NOMO-1 treated with dmso at 0.1 percent for 144 hours (cell line): ENCODE measurements at regions not wholly inside any gene's neighbourhood (a gene's known extent, or its start where the extent isn't known, plus 50 kb on each side); places are given as distances from the start of the nearest gene placed in this dataset.

Experiments
- DNase-seq: peaks from one replicate; lab custom pipeline; 2025; ENCODE audit not compliant: unreplicated experiment; lab: John Stamatoyannopoulos, UW

DNA sequence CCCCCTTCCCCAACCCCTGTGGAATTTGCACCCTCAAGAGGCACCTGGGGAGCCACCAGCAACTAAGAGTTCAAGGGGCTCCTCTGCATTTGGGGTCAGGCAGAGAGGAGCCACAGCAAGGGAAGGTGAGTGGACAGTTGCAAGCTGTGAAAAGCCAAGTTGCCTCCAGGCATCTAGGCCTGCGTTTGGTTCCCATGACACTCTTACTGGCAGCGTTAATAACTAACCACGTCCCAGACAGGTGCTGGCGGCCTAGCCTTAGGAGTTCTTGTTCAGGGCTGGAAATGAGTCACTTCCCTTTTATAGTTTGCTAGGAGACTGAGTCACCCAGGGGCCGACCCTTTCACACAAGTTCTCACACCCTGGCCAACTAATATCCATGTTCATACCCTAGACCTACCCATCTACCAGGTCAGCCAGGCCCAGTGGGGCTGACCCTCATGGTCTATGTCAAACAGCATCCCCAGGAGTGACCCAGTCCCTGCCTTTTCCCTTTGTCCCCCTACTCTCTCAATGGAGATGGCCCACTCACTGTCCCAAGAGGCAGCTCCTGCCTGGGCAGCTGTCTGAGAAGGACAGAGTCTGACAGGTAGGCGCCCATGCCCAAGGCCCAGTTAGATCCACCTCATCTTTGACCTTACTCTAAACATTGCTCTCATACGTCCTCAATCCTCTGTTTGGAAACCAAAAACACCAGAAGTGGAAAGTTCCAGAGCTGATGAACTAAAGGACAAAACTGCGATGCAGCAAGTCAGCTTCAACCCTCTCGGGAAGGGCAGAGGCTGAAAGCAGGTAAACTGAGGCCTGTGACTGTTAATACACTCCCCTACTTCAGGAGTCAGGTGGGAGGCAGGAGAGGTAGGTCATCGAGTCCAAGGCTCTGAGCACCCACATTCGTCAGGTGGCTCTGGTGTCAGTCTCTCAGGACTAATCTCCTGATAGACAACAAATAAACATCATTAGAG, 300.6 kb downstream of the SOX9 start:
- peak; percentile 71 for DNase-seq

- no peak for DNase-seq
These were observed 301.3 kb downstream of the SOX9 start for GRCh38 chr17:72422204-72422504.

GRCh38 chr17:72422505-72423285, 301.9 kb downstream of the SOX9 start:
- peak; percentile 28 for DNase-seq

DNA sequence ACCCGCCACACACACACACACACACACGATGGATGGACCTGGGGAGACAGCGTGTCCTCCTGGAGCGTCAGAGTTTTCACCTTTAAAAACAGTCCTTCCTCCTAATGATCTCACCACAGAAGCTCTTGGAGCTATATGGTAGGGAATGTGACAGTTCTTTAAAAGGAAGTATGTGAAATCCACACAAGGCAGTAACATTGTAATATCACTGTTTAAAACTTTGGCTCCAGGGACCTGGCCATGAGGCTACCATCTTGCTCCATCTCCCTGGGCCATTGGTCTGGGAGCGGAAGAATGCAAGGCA, 302.4 kb downstream of the SOX9 start:
- DNase-seq: no peak

- DNase-seq: no peak
These were observed 302.9 kb downstream of the SOX9 start for GRCh38 chr17:72423718-72424117.

DNA sequence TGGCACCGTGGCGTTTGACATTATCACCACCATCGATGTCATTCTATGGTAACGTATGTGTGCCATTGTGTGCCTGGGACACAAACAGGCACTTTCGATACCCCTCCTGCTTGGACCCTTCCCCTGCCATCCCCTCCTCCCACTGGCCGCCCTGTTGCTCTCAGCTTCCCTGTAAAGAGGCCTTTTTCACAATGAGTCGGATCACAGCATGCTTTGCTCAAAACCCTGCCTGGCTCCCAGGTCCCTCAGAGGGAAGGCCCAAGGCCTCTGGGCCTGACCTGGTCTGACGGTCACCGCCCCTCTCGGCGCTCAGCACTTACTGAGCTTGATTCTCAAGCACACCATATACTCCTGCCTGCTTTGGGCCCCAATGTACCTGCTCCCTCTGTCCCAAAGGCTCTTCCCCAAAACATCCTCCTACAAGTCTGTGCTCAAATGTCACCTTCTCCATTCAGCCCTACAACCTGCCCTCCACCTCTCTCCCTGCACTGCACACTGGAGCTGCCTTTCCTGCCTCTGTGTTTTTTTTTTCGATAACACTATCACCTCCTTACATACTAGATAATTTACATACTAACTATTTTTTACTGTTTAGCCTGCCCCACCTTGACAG, 303.8 kb downstream of the SOX9 start:
- DNase-seq: no peak

DNA sequence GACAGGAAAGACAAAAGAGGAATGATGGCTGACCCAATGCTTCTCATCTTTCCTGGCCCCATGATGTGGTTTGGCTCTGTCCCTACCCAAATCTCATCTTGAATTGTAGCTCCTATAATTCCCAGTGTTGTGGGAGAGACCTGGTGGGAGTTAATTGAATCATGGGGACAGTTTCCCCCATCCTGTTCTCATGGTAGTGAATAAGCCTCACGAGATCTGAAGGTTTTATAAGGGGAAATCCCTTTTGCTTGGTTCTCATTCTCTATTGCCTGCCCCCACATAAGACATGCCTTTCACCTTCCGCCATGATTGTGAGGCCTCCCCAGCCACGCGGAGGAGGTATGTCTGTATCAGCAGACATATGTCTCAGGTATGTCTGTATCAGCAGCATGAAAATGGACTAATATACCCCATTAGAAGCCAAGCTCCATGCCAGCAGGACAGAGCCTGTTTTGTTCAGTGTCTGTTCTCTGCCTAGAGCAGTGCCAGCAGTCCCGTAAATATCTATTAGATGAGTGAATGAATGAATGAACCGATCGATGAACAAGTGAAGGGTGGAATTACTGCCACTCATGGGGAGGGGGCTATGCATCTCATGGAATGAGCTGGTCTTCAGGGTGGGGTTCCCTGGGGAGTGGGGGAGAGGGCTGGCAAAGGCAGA, 304.4 kb downstream of the SOX9 start:
- no peak for DNase-seq

- DNase-seq: no peak
These were observed 305.0 kb downstream of the SOX9 start for GRCh38 chr17:72425794-72426168.

DNA sequence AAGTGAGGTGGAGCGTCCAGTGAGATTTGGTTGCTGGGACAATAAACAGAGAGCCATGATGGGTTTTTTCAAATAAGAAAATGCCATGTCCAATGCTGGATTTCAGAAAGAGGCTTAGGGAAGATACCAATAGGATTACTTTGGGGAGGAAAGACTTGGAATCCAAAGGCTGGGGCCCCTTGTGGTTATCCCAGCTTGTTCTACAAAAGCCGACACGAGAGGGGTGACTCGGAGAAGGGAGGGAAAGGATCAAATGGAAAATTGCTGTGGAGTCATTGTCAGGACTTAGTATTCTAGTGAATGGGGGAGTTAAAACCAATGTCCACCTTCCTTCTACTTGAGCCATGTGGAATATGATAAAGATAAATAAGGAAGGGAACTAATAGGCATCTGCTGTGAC, 305.5 kb downstream of the SOX9 start:
- DNase-seq: no peak

GRCh38 chr17:72426948-72427760, 306.3 kb downstream of the SOX9 start:
- DNase-seq: no peak

- no peak for DNase-seq
These were observed 306.9 kb downstream of the SOX9 start for GRCh38 chr17:72427761-72428109.

DNA sequence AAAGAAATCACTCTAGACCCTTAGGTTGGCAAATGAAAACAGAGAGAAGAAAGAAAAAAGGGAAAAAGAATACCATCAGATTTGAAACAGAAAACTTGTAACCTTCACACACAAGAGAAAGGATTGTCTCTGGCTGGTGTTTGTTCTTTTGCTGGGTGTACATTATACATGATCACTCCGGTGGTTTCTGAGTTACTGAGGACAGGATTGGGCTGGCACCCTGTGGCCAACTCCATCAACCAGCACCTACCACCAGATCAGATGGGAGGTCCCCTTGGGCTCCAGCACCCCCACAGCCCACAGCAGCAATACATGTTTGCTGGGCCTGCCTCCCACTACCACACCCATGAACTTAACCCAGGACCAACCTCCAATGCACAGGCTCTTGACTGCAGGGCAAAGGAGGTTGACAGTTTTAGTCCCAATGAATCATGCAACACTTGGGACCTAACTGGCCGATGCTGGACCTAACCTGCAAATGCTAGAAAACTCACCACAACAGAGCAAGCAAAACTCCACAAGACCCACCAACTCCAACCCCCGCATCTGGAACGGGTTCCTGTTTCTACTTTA, 308.3 kb downstream of the SOX9 start:
- DNase-seq: no peak

DNA sequence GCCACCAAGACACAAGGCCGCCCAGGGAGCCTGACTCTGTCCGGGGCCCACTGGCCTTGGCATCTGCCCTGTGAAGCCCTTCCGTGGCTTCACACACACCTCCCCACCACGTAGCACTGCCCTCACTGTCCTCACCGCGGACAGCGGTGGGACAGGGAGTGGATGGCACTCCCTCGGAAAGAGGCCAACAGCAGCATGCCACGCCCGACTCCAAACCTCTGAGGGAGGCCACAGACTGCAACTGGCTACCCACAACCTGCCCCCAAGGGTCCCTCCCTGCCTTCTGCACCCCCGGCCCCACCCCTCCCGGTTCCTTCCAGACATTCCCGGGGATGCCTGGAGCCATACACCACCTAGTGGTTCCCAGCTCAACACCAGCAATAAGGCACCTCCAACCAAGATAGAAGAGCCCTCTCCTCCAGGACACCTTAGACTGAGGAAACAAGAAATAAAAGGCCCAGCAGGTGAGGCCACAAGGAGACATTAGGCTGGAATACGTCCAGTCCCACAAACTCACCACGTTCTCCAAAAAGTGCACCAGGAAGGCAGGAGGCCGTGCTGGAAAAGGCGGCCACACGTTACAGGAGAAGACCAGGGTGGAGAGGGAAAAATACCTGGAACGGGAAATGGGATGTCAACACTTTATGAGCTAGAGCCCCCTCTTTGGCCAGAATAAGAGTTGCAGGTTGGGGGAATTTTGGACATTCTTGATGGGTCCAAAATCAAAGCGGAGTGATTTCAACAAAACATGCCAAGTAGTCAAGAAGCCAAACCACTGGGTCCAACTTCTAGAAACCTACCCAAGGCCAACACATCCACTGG, 310.0 kb downstream of the SOX9 start:
- no peak for DNase-seq

DNA sequence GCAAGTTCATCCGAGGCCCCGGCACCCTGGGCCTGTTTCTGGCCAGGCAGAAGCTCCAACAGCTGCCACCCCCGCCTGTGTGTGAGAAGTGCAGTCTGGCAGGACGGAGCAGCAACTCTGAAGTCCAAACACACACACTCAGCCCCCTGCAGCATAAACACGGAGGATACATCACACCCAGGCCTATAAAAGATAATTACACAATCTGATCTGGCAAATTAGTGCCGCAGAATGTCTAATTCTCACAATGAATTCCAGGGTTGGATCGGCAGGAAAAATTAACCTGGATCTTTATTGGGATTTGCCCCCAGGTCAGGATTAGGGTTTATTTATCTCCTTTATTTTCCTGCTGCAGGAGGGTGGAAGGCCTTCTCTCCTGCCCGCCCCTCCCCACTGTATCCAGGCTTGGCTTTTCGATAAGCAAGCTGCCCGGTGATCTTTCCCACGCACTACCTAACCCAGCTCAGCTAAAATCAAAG, 311.4 kb downstream of the SOX9 start:
- no peak for DNase-seq

DNA sequence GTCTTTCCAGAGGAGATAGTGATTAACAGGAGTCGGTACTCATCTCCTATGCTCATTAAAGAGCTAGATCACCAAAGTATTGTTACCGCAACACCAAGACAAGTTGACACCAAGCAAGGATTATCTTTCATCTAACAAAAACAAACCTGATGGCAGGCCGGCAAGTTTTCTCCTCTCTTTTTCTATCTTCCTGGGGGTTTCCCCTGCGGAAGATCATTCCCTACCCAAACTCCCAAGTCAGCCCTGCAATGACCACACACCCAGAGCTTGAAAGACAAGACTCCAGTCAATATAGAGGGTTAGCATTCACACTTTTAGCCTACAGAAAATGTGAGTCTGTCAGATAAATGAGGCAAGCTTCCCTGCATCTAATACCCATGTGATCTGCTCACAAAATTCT, 312.1 kb downstream of the SOX9 start:
- no peak for DNase-seq

DNA sequence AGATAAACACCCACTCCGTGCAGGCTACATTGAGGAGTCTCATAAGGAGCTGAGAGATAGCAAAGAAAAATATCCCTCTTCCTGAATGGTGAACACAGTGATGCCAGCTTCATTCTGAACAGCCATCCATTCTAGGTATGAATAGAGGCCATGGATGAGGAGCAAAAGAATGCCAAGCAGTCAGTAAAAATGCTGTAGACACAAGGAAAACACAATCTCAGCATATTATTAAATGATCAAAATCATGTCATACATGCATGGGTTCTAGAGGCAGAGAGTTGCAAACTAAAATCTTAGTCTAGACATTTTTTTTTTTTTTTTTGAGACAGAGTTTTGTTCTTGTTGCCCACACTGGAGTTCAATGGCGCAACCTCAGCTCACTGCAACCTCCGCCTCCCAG, 313.0 kb downstream of the SOX9 start:
- no peak for DNase-seq

DNA sequence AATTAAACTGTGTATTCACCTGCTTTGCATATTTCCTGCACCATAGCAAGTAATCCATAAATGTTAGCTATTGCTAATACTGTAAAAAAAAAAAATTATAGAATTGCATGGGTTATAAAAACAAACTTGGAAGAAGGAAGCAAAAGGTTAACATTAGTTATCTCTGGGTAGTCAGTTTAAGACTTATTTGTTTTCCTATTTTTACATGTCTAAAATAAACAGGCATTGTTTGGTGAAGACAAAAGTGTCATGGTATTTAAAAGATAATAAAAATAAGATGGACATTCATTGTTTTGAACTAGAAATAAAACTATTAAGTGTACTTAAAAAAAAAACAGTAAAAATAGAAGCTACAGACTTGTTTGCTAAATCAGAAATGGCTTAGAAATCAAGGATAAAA, 313.8 kb downstream of the SOX9 start:
- no peak for DNase-seq

DNA sequence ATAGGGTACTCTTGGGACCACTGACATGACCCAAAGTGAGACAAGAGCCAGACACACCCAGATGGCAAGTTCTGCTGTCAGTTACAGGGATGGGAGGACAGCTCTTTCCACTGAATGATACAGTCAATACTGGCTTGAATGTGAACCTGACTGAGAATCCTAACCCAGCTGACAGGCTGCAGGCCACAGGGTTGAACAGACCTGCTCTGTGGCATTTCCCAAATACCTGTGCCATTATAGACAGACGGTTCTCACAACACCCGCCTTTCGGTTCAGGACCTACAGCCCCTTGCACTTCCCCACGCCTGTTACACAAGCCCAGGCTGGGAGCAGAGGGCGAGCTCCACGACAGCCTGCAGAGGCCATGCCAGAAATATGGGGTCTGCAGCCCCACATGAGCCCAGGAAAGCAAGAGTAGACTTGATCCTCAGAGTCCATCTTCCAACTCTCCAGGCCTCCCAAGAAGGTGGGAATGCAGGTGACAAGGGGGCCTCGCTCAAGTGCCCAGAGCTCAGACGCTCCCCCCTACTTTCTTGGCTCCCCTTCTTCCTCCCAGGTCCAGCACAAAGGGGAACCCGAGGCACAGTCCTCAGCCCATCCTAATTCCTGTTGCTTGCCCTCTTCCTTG, 314.3 kb downstream of the SOX9 start:
- no peak for DNase-seq

DNA sequence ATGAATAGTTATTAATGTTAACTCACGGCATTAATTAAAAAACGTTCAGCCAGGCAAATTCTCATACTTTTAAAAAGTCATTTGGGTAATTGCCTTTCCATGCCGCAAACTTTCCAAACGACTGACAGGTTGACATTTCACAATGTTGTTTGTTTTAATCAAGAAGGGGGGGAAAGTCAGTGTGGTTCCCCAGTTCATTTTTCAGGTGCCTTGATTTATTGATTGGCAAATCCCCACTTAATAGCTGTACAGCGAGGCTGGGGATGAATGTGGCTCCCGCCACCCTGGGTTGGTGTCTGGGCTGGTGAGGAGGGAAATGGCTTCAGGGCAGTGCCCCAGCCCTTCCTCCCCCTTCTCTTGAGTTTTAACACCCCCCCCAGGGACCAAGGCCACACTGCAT, 318.0 kb downstream of the SOX9 start:
- DNase-seq: no peak
